ENCODE measurements at regions not wholly inside any gene's neighbourhood (a gene's known extent, or its start where the extent isn't known, plus 50 kb on each side); places are given as distances from the start of the nearest gene placed in this dataset.

GRCh38 chr11:37721485-37721884 lies 1123.4 kb upstream of the RAG2 start:
- TF ChIP-seq CTCF (IDR thresholded peaks at IDR 0.05; ENCODE audit: insufficient read depth, low read length) (no peak), REST (IDR thresholded peaks at IDR 0.05; ENCODE audit: insufficient replicate concordance, low read depth) (no peak), POLR2AphosphoS5 (IDR thresholded peaks at IDR 0.05; ENCODE audit: low read depth) (no peak)

Measured in HL-60 (cell line).